Activated CD8-positive, alpha-beta memory T cell treated with anti-CD3 and anti-CD28 coated beads for 1 hour (primary cell): ENCODE measurements at regions not wholly inside any gene's neighbourhood (a gene's known extent, or its start where the extent isn't known, plus 50 kb on each side); places are given as distances from the start of the nearest gene placed in this dataset.
"Not testable (repeated sequence)": the region's sequence is repeated elsewhere in the genome, so short reads cannot be mapped to it uniquely, and the experiment has no call there.

ENCODE experiments used
- DNase-seq, 2 donors: peaks; one replicate each; pipeline ENCODE4 v3.0.0-alpha.2; 2020; ENCODE audit warnings: low read depth in 1 of 2; ENCODE audit errors: extremely low read depth in 1 of 2

DNA sequence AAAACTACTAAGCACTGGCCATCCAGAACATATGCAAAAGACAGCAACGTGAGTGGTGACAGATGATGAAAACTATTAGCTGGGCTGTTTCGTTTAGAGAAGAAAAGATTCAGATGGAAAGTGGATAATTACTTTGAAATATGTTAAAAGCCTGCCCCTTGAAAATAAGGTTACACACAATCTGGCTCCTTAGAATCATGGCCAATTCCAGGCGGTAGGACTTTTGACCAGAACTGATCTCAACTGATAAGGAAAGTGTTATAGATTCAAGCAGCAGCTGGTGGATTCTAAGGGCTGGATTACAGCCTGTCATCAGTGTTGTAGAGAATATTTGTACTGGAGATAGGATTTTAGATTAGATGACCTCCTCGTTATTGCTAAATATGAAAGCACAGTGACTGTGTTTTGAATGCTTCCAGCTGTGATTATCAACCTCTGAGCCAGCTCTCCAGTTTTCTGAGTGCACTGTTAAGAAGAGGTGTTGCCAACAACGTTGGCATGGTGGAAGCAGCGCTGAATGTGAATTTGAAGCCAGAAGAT, 75.1 kb downstream of the KBTBD2 start:
- DNase-seq = not testable (repeated sequence)

DNA sequence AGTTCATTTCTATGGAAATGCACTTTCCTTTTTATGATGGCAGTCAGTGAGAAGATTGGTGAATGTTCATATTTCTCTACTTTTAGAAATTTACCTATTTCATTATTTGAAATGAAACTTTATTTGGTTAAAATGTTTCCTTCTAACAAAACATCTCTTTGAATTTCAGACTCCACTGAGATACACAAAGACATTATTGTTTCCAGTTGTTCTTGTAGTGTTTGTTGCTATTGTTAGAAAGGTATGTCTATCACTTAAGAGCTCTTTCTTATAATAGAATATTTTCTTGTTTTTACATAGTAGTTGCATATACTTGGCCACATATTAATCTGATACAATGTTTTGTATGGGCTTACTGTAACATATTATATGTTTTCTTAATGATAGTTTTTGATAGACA, 76.8 kb downstream of the KBTBD2 start:
- DNase-seq = not testable (repeated sequence)

DNA sequence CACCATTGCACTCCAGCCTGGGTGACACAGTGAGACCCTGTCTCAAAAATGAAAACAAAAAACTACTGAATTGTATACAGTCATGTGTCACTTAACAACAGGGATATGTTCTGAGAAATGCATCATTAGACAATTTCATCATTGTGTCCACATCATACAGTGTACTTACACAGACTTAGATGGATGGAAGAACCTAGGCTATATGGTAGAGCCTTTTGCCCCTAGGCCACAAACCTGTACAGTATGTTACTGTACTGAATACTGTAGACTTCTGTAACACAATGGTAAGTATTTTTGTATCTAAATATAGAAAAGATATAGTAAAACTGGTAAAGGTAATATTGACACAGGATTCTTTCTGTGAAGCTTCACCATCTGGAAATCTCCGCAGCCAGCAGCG, 81.7 kb downstream of the KBTBD2 start:
- DNase-seq = no peak

DNA sequence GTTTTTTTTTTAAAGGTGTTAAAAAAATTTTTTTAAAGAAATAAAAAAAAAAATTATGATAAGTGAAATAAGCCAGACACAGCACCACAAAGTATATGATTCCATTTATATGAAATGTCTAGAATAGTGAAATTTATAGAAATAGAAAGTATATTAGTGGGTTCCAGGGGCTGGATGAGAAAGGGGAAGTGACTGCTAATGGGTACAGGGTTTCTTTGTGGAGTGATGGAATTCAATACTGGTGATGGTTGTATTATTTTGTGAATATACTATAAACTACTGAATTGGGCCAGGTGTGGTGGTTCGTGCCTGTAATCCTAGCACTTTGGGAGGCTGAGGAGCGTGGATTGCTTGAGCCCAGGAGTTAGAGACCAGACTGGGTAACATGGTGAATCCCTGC, 82.2 kb downstream of the KBTBD2 start:
- no peak for DNase-seq

DNA sequence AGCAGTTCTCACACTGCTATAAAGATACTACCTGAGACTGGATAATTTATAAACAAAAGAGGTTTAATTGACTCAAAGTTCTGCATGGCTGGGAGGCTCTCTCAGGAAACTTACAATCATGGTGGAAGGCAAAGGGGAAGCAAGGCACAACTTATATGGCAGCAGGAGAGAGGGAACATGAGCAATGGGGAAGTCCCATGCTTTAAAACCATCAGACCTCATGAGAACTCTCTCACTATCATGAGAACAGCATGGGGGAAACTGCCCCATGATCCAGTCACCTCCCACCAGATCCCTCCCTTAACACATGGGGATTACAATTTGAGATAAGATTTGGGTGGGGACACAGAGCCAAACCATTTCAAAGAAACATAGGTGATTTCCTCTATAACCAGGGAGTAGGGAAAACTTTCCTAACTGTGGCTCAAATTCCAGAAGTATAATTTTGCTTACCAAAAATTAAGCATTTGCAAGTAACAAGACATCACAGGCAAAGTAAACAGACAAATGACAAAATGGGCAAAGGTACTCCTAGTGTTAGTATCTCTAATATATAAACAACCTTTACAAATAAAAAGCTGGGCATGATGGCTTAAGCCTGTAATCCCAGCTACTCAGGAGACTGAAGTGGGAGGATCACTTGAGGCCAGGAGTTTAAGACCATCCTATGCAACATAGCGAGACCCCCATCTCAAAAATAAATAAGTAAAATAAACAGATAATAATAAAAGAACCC, 88.0 kb downstream of the KBTBD2 start:
- DNase-seq = no peak

DNA sequence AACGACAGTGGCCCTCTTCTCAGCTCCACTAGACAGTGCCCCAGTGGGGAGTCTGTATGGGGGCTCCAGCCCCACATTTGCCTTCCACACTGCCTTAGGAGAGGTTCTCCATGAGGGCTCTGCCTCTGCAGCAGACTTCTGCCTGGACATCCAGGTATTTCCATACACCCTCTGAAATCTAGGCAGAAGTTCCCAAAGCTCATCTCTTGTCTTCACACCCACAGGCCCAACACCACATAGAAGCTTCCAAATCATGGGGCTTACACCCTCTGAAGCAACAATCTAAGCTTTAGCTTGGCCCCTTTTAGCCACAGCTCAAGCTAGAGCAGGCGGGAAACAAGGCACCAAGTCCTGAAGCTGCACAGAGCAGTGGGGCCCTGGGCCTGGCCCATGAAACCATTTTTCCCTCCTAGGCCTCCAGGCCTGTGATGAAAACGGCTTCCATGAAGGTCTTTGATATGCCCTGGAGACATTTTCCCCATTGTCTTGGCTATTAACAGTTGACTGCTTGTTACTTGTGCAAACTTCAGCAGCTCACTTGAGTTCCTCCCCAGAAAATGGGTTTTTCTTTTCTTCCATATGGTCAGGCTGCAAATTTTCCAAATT, 89.2 kb downstream of the KBTBD2 start:
- no peak for DNase-seq

DNA sequence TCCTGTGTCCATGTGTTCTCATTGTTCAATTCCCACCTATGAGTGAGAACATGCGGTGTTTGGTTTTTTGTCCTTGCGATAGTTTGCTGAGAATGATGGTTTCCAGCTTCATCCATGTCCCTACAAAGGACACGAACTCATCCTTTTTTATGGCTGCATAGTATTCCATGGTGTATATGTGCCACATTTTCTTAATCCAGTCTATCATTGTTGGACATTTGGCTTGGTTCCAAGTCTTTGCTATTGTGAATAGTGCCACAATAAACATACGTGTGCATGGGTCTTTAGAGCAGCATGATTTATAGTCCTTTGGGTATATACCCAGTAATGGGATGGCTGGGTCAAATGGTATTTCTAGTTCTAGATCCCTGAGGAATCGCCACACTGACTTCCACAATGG, 98.5 kb downstream of the KBTBD2 start:
- DNase-seq = not testable (repeated sequence)

DNA sequence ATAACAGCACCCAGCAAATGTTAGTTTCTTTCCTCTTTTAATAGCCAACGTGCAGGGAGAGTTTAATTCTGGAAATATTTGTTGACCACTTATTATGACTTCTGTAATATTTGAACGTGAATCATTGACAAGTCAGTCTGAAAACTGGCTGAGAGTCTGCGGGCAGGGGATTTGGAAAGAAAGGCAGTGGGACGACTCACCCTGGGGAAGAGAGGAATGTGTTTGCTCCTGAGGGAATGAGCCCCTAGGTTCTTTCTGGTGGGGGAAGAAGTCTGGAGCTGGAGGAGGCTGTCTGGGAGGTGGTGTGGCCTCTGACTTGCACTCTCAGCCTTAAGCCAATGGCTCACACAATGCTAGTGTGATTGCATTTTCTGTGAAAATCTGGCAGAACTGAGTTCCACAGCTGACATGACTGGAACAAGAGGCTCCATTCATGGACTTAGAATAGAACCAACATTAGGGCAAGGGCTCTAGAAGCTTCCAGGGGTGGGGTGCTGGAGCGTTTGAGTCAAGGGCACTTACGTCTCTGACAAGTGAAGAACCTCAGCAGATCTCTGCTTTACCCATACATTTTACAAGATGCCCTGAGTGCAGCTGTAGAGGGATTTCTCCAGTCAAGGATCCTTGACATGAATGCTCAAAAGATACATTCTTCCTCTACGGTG, 100.7 kb downstream of the KBTBD2 start:
- DNase-seq = not testable (repeated sequence)

DNA sequence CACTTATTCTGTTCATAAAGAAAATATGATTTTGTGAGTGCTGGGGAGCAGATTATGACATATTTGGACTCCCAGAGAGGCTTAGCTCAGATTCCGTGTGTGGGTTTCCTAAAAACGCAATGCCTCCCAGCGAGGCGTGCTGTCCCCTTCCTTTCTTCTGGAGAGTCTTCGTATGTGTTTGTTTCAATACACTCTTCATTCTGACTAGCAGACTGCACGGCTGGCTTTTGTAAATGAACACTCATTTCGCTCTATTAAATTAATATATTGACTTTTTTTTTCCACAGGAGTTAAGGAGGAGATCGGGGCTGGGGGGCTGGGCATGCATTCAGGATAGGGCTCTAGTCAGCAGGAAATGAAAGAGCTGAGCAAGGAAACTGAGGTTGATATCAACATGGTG, 102.3 kb downstream of the KBTBD2 start:
- not testable (repeated sequence) for DNase-seq

DNA sequence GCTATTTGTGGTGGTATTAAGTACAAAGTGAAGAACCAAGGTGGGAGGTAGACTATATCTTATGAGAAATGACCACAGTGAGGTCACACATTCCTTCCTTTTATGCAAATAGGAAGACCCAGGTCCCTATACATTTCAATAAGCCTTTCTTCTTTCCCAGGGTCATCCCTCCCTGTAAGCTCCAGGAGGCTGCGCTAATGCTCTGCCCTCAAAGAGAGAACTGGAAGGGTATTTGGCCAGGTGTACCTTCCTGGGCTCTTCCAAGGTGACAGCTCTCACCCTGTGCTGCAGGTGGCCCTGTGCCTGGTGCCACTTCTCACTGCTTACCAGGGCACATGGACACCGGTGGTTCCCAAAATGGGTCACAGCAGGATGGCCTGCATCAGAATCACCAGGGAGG, 103.4 kb downstream of the KBTBD2 start:
- DNase-seq = not testable (repeated sequence)

DNA sequence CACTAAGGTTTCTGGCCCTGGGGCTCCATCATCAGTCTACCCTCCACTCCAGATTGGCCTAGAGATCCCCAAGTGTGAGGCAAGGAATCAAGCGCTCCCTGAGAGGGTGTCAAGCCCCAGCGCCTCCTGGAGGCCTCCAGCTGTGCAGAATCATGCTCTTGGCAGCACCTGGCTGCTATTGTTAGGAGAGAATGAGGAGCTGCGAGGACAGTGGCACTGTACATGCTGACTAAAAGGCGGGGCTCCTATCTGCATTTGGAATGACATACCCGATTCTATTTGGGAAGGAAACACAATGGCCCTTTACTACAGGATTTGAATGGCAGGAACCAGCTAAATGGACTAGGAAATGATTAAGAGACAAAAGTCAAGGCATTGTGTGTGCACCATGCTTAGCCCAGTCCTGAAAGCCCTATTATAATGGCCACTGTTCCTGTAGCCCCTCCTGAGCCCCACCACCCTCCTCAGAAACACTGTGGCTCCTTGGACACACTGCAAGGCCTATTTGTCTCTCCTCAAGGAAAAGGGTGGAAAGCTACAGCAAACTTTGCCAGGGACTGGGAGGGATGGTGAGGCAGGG, 106.1 kb downstream of the KBTBD2 start:
- DNase-seq = not testable (repeated sequence)

DNA sequence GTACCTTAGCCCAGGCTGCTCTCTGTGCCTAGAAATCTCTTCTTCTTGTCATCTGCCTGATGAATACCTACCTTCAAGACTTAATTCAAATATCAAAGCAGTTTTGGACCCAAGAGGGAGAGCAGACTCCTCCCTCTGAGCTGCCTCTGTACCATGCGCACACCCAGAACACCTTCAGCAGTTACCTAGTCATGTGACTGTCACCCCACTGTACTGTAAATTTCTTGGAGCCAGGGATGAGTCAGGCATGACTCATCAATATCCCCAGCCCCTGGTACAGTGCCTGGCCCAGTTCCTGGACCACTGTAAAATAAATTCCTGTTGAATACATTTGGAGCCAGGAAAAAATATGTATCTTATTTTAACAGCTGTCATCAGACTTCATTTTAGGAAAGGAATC, 111.7 kb downstream of the KBTBD2 start:
- not testable (repeated sequence) for DNase-seq

DNA sequence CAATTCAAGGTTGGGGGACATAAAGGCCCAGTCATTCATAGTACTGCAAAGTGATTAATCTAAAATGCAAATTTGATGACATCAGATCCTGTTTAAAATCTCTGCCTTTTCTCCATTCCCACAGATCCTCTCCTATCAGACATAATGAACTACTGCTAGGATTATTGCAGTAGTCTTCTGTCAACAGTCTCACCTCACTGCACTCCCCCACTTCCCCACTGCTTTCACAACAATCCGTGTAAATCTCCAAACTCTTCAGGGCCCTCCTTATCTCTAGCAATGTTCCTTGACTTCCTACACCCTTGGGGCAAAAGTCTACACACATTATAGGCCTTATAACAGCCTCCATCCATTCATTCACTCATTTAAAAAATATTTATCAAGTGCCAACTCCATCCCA, 112.4 kb downstream of the KBTBD2 start:
- no peak for DNase-seq

DNA sequence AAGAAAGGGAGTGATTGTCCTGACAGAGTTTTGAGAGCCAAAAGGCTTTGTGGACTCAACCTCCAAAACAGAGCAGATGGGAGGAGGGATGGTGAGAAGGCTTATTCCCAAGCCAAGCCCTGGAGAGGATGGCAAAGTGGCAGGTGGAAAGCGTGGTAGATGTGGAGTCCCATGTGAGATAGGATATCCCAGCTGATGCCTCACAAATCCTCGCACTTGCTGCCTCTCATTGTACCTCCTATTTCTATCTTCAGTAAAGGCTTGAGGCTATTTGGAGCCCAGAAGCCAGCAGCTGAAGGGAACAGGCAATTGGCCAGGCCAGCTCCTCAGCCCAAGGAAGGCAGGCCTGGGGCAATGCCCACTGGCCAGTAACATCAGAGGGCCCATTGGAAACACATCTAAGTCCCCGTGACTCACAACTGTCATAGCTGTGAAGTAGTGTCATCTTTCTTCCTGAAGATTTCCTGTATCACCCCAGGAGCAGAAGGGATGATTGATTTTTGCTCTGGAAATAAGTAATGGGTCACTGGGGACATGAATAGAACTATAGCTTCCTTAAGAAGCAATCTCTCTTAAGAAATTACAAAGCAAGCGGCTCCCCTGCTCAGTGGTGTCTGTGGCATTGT, 114.4 kb downstream of the KBTBD2 start:
- not testable (repeated sequence) for DNase-seq

DNA sequence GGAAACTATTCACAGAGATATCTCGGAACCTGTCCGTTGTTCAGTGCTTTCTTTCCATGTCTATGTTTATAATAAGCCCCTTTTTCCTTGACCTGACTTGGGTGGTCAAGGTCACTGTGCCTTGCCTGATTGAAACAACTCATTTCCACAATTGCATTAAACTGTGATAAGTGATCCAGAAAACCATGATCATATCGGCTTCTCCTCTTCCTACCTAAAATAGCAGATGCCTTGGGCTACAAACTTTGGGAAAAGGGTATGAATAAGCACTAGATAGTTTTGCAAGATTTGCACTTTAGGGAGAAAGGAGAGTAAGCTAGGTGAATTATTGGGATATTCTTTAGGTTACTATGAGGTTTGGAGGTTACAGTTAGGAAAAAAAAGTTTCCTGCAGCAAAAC, 115.2 kb downstream of the KBTBD2 start:
- not testable (repeated sequence) for DNase-seq

DNA sequence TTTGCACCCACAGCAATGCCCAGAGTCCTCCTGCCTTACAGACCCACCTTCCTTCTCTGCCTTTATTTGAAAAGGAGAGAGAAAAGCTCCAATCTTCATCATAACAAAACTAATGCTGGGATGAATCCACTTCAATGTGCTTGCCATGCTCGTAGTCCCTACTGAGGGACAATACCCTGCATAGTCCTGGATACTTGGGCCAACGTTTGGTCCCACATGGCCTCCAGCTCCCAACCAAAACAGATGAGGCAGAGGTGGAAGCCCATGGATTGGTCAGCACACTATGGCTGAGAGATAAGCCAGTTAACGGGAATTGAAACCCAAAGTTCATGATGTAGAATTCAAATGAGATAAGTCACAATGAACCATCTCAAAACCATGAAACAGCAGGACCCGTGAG, 115.8 kb downstream of the KBTBD2 start:
- DNase-seq = not testable (repeated sequence)

DNA sequence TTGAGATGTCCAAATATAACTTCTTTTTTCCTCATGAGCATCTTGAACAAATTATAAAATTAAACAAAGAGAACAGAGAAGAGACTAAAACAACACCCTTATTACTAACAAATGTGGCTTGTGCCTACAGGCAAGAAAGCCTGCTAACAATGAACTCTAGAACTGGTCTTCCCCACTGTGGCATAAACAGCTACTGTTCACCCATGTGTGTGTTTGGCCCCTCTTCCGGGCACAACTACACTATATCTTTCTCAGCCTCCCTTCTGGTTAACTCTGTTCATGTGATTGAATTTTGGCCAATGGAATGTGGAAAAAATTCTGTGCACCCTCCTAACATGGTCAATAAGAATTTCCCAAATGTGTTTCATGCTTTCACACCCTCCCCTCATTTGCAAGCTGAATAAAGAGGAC, 117.0 kb downstream of the KBTBD2 start:
- no peak for DNase-seq

DNA sequence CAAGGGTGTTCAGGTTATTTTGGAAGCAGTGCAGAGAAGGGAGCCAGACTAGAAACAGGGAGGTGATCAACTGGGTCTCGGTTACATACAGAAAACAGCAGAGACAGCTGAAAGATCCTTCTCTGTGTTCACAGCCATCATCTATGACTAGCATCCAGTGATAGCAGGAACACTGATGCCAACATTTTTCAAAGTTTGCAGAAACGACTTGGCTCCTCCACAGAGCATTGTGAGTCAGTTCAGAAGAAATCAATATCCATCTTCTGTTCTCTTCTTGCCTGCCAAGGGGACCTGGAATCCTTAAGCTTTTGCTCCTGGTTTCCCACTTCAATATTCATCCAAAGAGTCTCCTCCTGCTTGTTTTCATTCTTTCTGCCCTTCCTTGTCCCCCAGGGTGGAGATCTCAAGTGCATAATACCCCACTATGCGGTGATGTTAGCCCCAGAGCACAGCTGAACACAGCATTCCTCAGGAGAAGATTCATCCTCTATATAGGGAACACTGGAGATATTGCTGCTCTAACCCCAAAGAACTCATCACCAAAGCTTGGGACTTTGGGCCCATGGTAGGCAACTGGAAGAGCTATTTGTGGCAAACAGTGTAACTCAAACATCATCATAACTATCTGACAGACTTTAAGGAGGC, 122.6 kb downstream of the KBTBD2 start:
- DNase-seq = not testable (repeated sequence)

DNA sequence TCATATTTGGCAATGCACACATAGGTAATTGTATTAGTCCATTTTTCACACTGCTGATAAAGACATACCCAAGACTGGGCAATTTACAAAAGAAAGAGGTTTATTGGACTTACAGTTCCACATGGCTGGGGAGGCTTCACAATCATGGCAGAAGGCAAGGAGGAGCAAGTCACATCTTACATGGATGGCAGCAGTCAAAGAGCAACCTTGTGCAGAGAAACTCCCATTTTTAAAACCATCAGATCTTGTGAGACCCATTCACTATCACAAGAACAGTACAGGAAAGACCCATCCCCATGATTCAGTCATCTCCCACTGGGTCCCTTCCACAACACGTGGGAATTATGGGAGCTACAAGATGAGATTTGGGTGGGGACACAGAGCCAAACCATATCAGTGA, 123.2 kb downstream of the KBTBD2 start:
- DNase-seq = not testable (repeated sequence)

DNA sequence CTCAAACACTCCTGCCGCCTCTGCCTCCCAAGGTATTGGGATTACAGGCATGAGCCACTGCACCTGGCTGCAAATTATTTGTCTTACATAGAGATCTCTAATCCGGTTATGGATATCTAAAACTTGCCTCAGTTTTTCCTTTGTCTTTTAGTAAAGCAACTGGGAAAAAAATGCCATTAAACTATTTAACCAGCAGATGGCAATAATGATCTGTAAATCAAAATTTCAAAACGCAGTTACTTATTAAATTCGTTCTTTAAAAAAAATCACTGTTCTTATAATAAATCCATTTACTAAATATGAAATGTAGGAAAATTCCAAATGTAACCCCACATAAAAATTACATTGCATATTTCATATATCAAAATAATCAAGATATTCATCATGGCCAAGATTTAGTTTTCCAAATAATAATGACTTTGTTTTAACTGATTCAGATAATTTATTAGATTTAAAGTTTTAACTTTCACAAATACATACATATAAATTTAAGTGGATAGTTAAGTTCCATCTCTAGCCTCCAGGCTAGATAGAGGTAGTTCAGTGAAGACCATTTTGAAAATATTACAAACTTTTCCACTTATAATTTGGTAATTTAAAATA, 125.8 kb downstream of the KBTBD2 start:
- not testable (repeated sequence) for DNase-seq
